ENCODE measurements at regions not wholly inside any gene's neighbourhood (a gene's known extent, or its start where the extent isn't known, plus 50 kb on each side); places are given as distances from the start of the nearest gene placed in this dataset.

GRCh38 chr13:24074678-24075077 lies 85.8 kb upstream of the SPATA13 start:
- peaks cover 16 to 46% of the 10 kb centered on the region in 2 donors for H3K27me3 Mint-ChIP-seq
- H3K36me3 Mint-ChIP-seq (ENCODE audit: insufficient read depth) = peaks cover 2% of the 10 kb centered on the region
- H3K27ac Mint-ChIP-seq = no peak overlapping the region
- H3K4me3 Mint-ChIP-seq = no peak overlapping the region
- H3K4me1 Mint-ChIP-seq (ENCODE audit: low read depth in 2 of 2) = peaks cover 4 to 5% of the 10 kb centered on the region in 2 donors
- DNase-seq (no peak), ATAC-seq (replicated peaks) (no peak)
- no peaks in the 10 kb centered on the region for H3K9me3 Mint-ChIP-seq

GRCh38 chr13:24075137-24075975 lies 85.2 kb upstream of the SPATA13 start:
- Mint-ChIP-seq H3K27ac (no peak overlapping the region), H3K4me1 (ENCODE audit: low read depth in 2 of 2) (peaks cover 4 to 5% of the 10 kb centered on the region in 2 donors), H3K36me3 (ENCODE audit: insufficient read depth) (peaks cover 2% of the 10 kb centered on the region), H3K4me3 (no peak overlapping the region), H3K9me3 (no peaks in the 10 kb centered on the region), H3K27me3 (peaks cover 14 to 39% of the 10 kb centered on the region in 2 donors)
- DNase-seq (no peak), ATAC-seq (replicated peaks) (no peak)

GRCh38 chr13:24076109-24076508 lies 84.4 kb upstream of the SPATA13 start:
- no peak overlapping the region for H3K27ac Mint-ChIP-seq
- H3K9me3 Mint-ChIP-seq = no peaks in the 10 kb centered on the region
- H3K36me3 Mint-ChIP-seq (ENCODE audit: insufficient read depth) = peaks cover 2% of the 10 kb centered on the region
- H3K4me3 Mint-ChIP-seq = peak overlapping the region in 1 of 2 donors; percentile 2
- peaks cover 7 to 31% of the 10 kb centered on the region in 2 donors for H3K27me3 Mint-ChIP-seq
- ATAC-seq (replicated peaks) = no peak
- no peak for DNase-seq
- H3K4me1 Mint-ChIP-seq (ENCODE audit: low read depth in 2 of 2) = peaks cover 4 to 5% of the 10 kb centered on the region in 2 donors

GRCh38 chr13:24076636-24077035 lies 83.9 kb upstream of the SPATA13 start:
- Mint-ChIP-seq H3K36me3 (ENCODE audit: insufficient read depth) (peaks cover 2% of the 10 kb centered on the region), H3K27me3 (peaks cover 7 to 26% of the 10 kb centered on the region in 2 donors), H3K4me3 (peak overlapping the region in 1 of 2 donors; percentile 2), H3K4me1 (ENCODE audit: low read depth in 2 of 2) (peaks cover 4 to 5% of the 10 kb centered on the region in 2 donors), H3K27ac (no peak overlapping the region), H3K9me3 (no peaks in the 10 kb centered on the region)
- no peak for ATAC-seq (replicated peaks)
- DNase-seq = no peak

- no peak for DNase-seq
- H3K36me3 Mint-ChIP-seq (ENCODE audit: insufficient read depth) = peaks cover 2% of the 10 kb centered on the region
- no peaks in the 10 kb centered on the region for H3K9me3 Mint-ChIP-seq
- H3K27ac Mint-ChIP-seq = no peak overlapping the region
- peaks cover 7 to 21% of the 10 kb centered on the region in 2 donors for H3K27me3 Mint-ChIP-seq
- H3K4me3 Mint-ChIP-seq = no peak overlapping the region
- no peak for ATAC-seq (replicated peaks)
- H3K4me1 Mint-ChIP-seq (ENCODE audit: low read depth in 2 of 2) = peaks cover 4 to 5% of the 10 kb centered on the region in 2 donors
Observed at GRCh38 chr13:24080134-24080533, 80.4 kb upstream of the SPATA13 start.

GRCh38 chr13:24081387-24081786 lies 79.1 kb upstream of the SPATA13 start:
- no peaks in the 10 kb centered on the region for H3K9me3 Mint-ChIP-seq
- ATAC-seq (replicated peaks) = no peak

GRCh38 chr13:24083141-24083540 lies 77.4 kb upstream of the SPATA13 start:
- H3K4me1 Mint-ChIP-seq (ENCODE audit: low read depth in 2 of 2) = no peaks in the 10 kb centered on the region
- H3K4me3 Mint-ChIP-seq = no peak overlapping the region
- DNase-seq (no peak), ATAC-seq (replicated peaks) (no peak)
- no peaks in the 10 kb centered on the region for H3K9me3 Mint-ChIP-seq
- H3K27ac Mint-ChIP-seq = no peak overlapping the region
- H3K27me3 Mint-ChIP-seq = peaks cover 6 to 29% of the 10 kb centered on the region in 2 donors
- H3K36me3 Mint-ChIP-seq (ENCODE audit: insufficient read depth) = no peaks in the 10 kb centered on the region

More at GRCh38 chr13:24081387-24081786, 79.1 kb upstream of the SPATA13 start:
- H3K4me1 Mint-ChIP-seq (ENCODE audit: low read depth in 2 of 2) = peaks cover 2% of the 10 kb centered on the region in 2 donors
- H3K27ac Mint-ChIP-seq = no peak overlapping the region
- no peak overlapping the region for H3K4me3 Mint-ChIP-seq
- peaks cover 7 to 28% of the 10 kb centered on the region in 2 donors for H3K27me3 Mint-ChIP-seq
- no peak for DNase-seq
- H3K36me3 Mint-ChIP-seq (ENCODE audit: insufficient read depth) = peaks cover 1% of the 10 kb centered on the region

GRCh38 chr13:24083722-24084421 lies 76.6 kb upstream of the SPATA13 start:
- H3K36me3 Mint-ChIP-seq (ENCODE audit: insufficient read depth) = no peaks in the 10 kb centered on the region
- H3K4me1 Mint-ChIP-seq (ENCODE audit: low read depth in 2 of 2) = no peaks in the 10 kb centered on the region
- H3K27ac Mint-ChIP-seq = no peak overlapping the region
- H3K4me3 Mint-ChIP-seq = no peak overlapping the region
- no peak for DNase-seq
- H3K9me3 Mint-ChIP-seq = no peaks in the 10 kb centered on the region
- peaks cover 6 to 29% of the 10 kb centered on the region in 2 donors for H3K27me3 Mint-ChIP-seq
- no peak for ATAC-seq (replicated peaks)

- no peak overlapping the region for H3K4me3 Mint-ChIP-seq
Observed at GRCh38 chr13:24085662-24086061, 74.9 kb upstream of the SPATA13 start.

GRCh38 chr13:24086642-24087041 lies 73.9 kb upstream of the SPATA13 start:
- ATAC-seq (replicated peaks) = no peak
- no peak overlapping the region for H3K27ac Mint-ChIP-seq
- no peaks in the 10 kb centered on the region for H3K9me3 Mint-ChIP-seq
- H3K36me3 Mint-ChIP-seq (ENCODE audit: insufficient read depth) = no peaks in the 10 kb centered on the region
- H3K4me1 Mint-ChIP-seq (ENCODE audit: low read depth in 2 of 2) = no peaks in the 10 kb centered on the region
- H3K27me3 Mint-ChIP-seq = peaks cover 6 to 29% of the 10 kb centered on the region in 2 donors
- no peak overlapping the region for H3K4me3 Mint-ChIP-seq
- DNase-seq = no peak

More at GRCh38 chr13:24085662-24086061, 74.9 kb upstream of the SPATA13 start:
- H3K4me1 Mint-ChIP-seq (ENCODE audit: low read depth in 2 of 2) = no peaks in the 10 kb centered on the region
- H3K27ac Mint-ChIP-seq = no peak overlapping the region
- DNase-seq = no peak
- no peak for ATAC-seq (replicated peaks)
- no peaks in the 10 kb centered on the region for H3K9me3 Mint-ChIP-seq
- peaks cover 6 to 29% of the 10 kb centered on the region in 2 donors for H3K27me3 Mint-ChIP-seq
- no peaks in the 10 kb centered on the region for H3K36me3 Mint-ChIP-seq (ENCODE audit: insufficient read depth)

GRCh38 chr13:24087605-24088225 lies 72.8 kb upstream of the SPATA13 start:
- no peak for ATAC-seq (replicated peaks)
- no peak overlapping the region for H3K4me3 Mint-ChIP-seq
- H3K4me1 Mint-ChIP-seq (ENCODE audit: low read depth in 2 of 2) = no peaks in the 10 kb centered on the region
- peaks cover 6 to 29% of the 10 kb centered on the region in 2 donors for H3K27me3 Mint-ChIP-seq
- DNase-seq = no peak
- H3K27ac Mint-ChIP-seq = no peak overlapping the region
- no peaks in the 10 kb centered on the region for H3K36me3 Mint-ChIP-seq (ENCODE audit: insufficient read depth)
- no peaks in the 10 kb centered on the region for H3K9me3 Mint-ChIP-seq

GRCh38 chr13:24090049-24090448 lies 70.5 kb upstream of the SPATA13 start:
- no peak overlapping the region for H3K27ac Mint-ChIP-seq
- H3K36me3 Mint-ChIP-seq (ENCODE audit: insufficient read depth) = no peaks in the 10 kb centered on the region
- peaks cover 6 to 20% of the 10 kb centered on the region in 2 donors for H3K27me3 Mint-ChIP-seq
- DNase-seq (no peak), ATAC-seq (replicated peaks) (no peak)
- H3K4me1 Mint-ChIP-seq (ENCODE audit: low read depth in 2 of 2) = no peaks in the 10 kb centered on the region
- H3K4me3 Mint-ChIP-seq = no peak overlapping the region
- no peaks in the 10 kb centered on the region for H3K9me3 Mint-ChIP-seq

GRCh38 chr13:24091080-24091479 lies 69.4 kb upstream of the SPATA13 start:
- ATAC-seq (replicated peaks) (no peak), DNase-seq (no peak)
- Mint-ChIP-seq H3K27me3 (peaks cover 6 to 10% of the 10 kb centered on the region in 2 donors), H3K27ac (no peak overlapping the region), H3K36me3 (ENCODE audit: insufficient read depth) (no peaks in the 10 kb centered on the region), H3K9me3 (no peaks in the 10 kb centered on the region), H3K4me3 (no peak overlapping the region), H3K4me1 (ENCODE audit: low read depth in 2 of 2) (no peaks in the 10 kb centered on the region)
